SK-MEL-5 (cell line): ENCODE measurements at regions not wholly inside any gene's neighbourhood (a gene's known extent, or its start where the extent isn't known, plus 50 kb on each side); places are given as distances from the start of the nearest gene placed in this dataset.
"Not testable (repeated sequence)": the region's sequence is repeated elsewhere in the genome, so short reads cannot be mapped to it uniquely, and the experiment has no call there.

Experiments
- DNase-seq: peaks from one replicate; pipeline ENCODE4 v3.0.0-alpha.2; 2016; ENCODE audit warnings: low read depth, low spot score
- in situ Hi-C: cut with HindIII; loops from 2 replicates; pipeline ENCODE4 v1.10.0; 2016; ENCODE audit warnings: low sequenced_read_pairs, high pct_unique_total_duplicates, low pct_unique_long_range_greater_than_20kb

DNA sequence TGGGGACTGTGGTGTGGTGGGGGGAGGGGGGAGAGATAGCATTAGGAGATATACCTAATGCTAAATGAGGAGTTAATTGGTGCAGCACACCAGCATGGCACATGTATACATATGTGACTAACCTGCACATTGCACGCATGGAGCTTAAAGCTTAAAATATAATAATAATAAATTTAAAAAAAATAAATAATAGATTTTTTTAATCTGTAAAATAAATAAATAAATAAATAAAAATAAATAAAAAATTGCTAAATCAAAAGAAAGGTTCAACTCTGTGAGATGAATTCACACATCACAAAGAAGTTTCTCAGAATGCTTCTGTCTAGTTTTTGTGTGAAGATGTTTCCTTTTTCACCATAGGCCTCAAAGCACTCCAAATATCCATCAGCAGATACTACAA, 1793.7 kb downstream of the UQCRFS1 start:
- in situ Hi-C loops: not testable (repeated sequence)

DNA sequence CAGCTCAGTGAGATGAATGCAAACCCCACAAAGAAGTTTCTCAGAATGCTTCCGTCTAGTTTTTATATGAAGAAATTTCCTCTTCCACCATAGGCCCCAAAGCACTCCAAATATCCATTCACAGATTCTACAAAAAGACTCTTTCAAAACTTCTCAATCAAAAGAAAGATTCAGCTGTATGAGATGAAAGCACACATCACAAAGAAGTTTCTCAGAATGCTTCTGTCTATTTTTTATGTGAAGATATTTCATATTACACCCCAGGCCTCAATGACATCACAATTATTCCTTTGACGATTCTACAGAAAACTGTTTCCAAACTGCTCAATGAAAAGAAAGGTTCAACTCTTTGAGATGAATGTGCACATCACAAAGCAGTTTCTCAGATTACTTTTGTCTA, 1819.4 kb downstream of the UQCRFS1 start:
- in situ Hi-C loops: no loop called here
- DNase-seq: peak; percentile 99

More for the DNA sequence above, 1793.7 kb downstream of the UQCRFS1 start:
- DNase-seq: not testable (repeated sequence)

DNA sequence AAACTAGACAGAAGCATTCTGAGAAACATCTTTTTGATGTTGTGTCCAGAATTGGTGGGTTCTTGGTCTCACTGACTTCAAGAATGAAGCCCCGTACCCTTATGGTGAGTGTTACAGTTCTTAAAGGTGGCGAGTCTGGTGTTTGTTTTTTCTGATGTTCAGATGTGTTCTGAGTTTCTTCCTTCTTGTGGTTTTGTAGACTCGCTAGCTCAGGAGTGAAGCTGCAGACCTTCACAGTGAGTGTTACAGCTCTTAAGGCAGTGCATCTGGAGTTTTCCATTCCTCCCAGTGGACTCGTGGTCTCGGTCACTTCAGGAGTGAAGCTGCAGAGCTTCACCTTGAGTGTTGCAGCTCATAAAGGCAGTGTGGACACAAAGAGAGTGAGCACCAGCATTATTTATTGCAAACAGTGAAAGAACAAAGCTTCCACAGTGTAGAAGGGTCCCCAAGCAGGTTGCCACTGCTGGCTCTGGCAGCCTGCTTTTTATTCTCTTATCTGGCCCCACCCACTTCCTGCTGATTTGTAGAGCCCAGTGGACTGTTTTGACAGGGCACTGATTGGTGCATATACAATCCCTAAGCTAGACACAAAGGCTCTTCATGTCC, 1820.8 kb downstream of the UQCRFS1 start:
- DNase-seq: no peak
- in situ Hi-C loops: no loop called here

DNA sequence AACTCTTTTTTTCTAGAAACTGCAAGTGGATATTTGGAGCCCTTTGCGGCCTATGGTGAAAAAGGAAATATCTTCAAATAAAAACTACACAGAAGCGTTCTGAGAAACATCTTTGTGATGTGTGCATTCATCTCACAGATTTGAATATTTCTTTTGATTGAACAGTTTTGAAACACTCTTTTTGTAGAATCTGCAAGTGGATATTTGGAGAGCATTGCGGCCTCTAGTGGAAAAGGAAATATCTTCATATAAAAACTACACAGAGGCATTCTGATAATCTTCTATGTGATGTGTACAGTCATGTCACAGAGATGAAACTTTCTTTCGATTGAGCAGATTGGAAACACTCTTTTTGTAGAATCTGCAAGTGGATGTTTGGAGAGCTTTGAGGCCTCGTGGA, 1833.6 kb downstream of the UQCRFS1 start:
- in situ Hi-C loops: not testable (repeated sequence)
- peak; percentile 32 for DNase-seq

DNA sequence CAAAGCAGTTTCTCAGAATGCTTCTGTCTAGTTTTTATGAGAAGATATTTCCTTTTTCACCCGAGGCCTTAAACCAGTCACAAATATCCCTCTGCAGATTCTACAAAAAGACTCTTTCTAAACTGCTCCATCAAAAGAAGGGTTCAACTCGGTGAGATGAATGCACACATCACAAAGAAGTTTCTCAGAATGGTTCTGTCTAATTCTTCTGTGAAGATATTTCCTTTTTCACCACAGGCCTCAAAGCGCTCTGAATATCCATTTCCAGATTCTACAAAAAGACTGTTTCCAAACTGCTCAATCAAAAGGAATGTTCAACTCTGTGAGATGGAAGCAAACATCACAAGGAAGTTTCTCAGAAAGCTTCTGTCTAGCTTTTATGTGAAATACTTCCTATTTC, 1843.3 kb downstream of the UQCRFS1 start:
- peak; percentile 61 for DNase-seq
- in situ Hi-C loops: not testable (repeated sequence)

DNA sequence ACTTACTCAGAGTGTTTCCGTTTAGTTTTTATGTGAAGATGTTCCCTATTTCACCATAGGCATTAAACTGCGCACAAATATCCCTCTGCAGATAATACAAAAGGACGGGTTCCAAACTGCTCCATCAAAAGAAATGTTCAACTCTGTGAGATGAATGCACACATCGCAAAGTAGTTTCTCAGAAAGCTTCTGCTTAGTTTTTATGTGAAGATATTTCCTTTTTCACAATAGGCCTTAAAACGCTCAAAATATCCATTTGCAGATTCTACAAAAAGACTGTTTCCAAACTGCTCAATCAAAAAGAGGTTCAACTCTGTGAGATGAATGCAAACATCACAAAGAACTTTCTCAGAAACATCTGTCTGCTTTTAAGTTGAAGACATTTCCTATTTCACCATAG, 1850.5 kb downstream of the UQCRFS1 start:
- in situ Hi-C loops, DNase-seq: not testable (repeated sequence)

DNA sequence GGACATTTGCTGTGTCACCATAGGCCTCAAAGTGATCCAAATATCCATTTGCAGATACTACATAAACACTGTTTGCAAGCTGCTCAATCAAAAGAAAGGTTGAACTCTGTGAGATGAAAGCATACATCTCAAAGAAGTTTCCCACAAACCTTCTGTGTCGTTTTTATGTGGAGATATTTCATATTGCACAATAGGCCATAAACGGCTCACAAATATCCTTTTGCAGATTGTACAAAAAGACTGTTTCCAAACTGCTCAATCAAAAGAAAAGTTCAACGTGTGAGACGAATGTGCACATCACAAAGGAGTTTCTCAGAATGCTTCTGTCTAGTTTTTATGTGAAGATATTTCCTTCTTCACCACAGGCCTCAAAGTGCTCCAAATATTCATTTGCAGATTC, 1857.4 kb downstream of the UQCRFS1 start:
- DNase-seq, in situ Hi-C loops: not testable (repeated sequence)
